OCI-LY3 (cell line): ENCODE measurements at regions not wholly inside any gene's neighbourhood (a gene's known extent, or its start where the extent isn't known, plus 50 kb on each side); places are given as distances from the start of the nearest gene placed in this dataset.
"Not testable (repeated sequence)": the region's sequence is repeated elsewhere in the genome, so short reads cannot be mapped to it uniquely, and the experiment has no call there.

Source experiments
- CTCF ChIP-seq: fragments of 200-600, 300-600 bp; sonication (generic); IDR thresholded peaks from 2 replicates; pipeline ENCODE4 v1.5.1; 2014; ENCODE audit warnings: antibody characterized with exemption, low read length, low read depth
- EZH2phosphoT487 ChIP-seq: fragments of 200-600 bp; shearing (Covaris generic); IDR thresholded peaks from 2 replicates; pipeline ENCODE4 v1.6.1; 2018; ENCODE audit warnings: antibody characterized with exemption, mixed run types, low read depth

- not testable (repeated sequence) for TF ChIP-seq CTCF, EZH2phosphoT487
Measured at GRCh38 chrY:18860856-18861255, 87.3 kb upstream of the HSFY2 start.
